ENCODE measurements at regions not wholly inside any gene's neighbourhood (a gene's known extent, or its start where the extent isn't known, plus 50 kb on each side); places are given as distances from the start of the nearest gene placed in this dataset.

DNA sequence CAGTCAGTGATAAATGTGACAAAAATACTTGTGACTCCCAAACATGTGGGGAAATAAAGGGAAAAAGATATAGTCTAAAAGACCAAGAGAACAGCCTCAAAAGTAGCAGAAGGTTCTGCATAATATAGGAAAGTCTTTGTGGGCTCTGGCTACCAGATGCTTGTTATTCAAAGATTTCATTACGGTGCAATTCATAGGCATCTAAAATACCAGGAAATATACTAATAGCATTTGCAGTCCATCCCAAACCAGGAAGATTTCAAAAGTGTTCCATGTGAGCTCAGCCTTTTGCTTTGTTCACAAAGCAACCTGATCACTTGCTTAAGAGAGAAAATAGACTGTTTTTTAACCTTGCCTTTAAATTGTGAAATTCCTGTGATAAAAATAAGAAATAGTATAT is 506.7 kb upstream of the MARCKS start:
- Histone ChIP-seq H3K4me3 (no peak overlapping the region), H3K27ac (no peak overlapping the region)
- no peak for TF ChIP-seq CTCF (IDR thresholded peaks at IDR 0.05)
- DNase-seq (ENCODE audit: low spot score): no peak

DNA sequence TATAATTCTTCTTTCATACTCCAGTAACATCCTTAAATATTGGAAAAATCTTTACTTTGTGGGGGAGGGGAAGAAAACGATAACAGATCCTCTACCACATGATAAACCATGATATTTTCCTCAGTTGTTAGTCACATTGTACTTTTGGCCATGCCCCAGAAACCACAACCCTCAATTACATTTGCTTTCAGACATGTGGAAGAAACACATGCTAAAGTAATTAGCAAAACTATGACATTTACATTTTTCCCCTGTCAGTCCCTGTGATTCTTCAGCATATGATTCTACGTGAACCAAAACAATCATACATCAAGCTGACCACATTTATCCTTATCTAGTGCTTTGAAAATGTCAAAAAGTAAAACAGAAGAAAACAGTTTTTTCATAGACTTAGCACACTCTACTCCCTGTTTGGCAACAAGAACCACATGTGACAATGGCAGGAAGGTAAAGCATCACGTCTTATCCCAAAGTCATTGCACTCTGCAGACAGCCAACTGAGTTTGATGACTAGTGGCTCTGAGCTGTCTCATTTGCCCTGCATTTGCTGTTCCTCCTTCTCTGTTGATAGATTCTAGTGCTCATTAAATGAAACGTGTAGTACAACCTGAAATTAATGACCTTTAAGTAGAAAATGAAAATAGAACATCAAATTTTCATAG is 505.8 kb upstream of the MARCKS start:
- H3K4me3 ChIP-seq: no peak overlapping the region
- no peak for TF ChIP-seq CTCF (IDR thresholded peaks at IDR 0.05)
- H3K27ac ChIP-seq: no peak overlapping the region
- no peak for DNase-seq (ENCODE audit: low spot score)

GRCh38 chr6:113352029-113352801 is 504.9 kb upstream of the MARCKS start:
- DNase-seq (ENCODE audit: low spot score): no peak
- no peak for TF ChIP-seq CTCF (IDR thresholded peaks at IDR 0.05)
- no peak overlapping the region for H3K27ac ChIP-seq
- H3K4me3 ChIP-seq: no peak overlapping the region

GRCh38 chr6:113352831-113353230 is 504.3 kb upstream of the MARCKS start:
- DNase-seq (ENCODE audit: low spot score): no peak
- Histone ChIP-seq H3K27ac (no peak overlapping the region), H3K4me3 (no peak overlapping the region)
- no peak for TF ChIP-seq CTCF (IDR thresholded peaks at IDR 0.05)

- Histone ChIP-seq H3K27ac (no peak overlapping the region), H3K4me3 (no peak overlapping the region)
- no peak for DNase-seq (ENCODE audit: low spot score)
- no peak for TF ChIP-seq CTCF (IDR thresholded peaks at IDR 0.05)
Observed at GRCh38 chr6:113353392-113353791, 503.8 kb upstream of the MARCKS start.

DNA sequence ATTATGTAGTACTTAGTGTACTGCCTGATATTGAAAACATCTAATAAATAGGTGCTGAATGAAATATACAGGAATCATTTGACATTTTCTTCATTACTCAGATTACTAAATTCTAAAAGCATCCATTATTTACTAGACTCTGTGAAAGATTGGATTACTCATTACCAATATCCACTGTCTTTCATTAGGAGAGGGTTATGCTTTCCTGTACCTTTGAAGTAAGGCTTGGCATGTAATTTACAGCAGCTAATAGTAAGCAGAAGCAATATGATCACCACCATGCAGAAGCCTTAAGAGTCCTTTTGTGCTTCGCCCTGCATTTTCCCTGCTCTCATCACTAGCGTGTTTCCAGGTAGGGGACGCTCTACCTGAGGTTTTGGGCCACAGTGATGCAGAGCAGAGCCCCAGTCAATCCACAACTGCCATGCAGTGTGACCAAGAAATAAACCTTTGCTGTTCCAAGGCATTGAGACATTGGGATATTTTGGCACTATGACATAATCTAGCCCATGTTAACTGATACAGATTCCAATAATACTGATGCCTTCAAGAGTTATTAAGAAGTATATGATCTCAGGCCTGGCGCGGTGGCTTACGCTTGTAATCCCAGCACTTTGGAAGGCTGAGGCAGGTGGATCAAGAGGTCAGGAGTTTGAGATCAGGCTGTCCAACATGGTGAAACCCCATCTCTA is 502.8 kb upstream of the MARCKS start:
- TF ChIP-seq CTCF (IDR thresholded peaks at IDR 0.05): no peak
- no peak for DNase-seq (ENCODE audit: low spot score)

More for the DNA sequence above, 502.8 kb upstream of the MARCKS start:
- Histone ChIP-seq H3K27ac (no peak overlapping the region), H3K4me3 (no peak overlapping the region)
